Adrenal gland (tissue), 9 donors: ENCODE measurements at regions not wholly inside any gene's neighbourhood (a gene's known extent, or its start where the extent isn't known, plus 50 kb on each side); places are given as distances from the start of the nearest gene placed in this dataset.

ENCODE experiments used
- DNase-seq, 7 donors: peaks; one replicate each; pipeline ENCODE4 v3.0.0-alpha.2; 2019 to 2020
- H3K27ac ChIP-seq, 5 donors: fragments of 200-600 bp; sonication (generic) in 4 of 5; 1 replicate in 3 of 5; 2 replicates in 2 of 5; pipeline versions ENCODE4 v1.5.1 to v1.8.0; 2016 to 2020; ENCODE audit warnings: mild to moderate bottlenecking in 1 of 5
- H3K27me3 ChIP-seq: fragments of 200-600 bp; 2 replicates; pipeline ENCODE4 v1.8.0; 2021
- H3K36me3 ChIP-seq, 2 donors: fragments of 200-600 bp; replicated peaks in 1 of 2; 1 replicate in 1 of 2; 2 replicates in 1 of 2; pipeline versions ENCODE4 v1.5.1 to v1.8.0; 2018 to 2022
- H3K4me1 ChIP-seq, 2 donors: fragments of 200-600 bp; replicated peaks in 1 of 2; 1 replicate in 1 of 2; 2 replicates in 1 of 2; pipeline versions ENCODE4 v1.5.1 to v1.8.0; 2018 to 2021
- H3K4me3 ChIP-seq, 4 donors: fragments of 200-600 bp; sonication (generic) in 3 of 4; one replicate each; pipeline ENCODE4 v1.5.1; 2016 to 2018
- H3K9me3 ChIP-seq, 3 donors: fragments of 200-600 bp; sonication (generic) in 1 of 3; replicated peaks in 1 of 3; 1 replicate in 2 of 3; 2 replicates in 1 of 3; pipeline versions ENCODE4 v1.5.1 to v1.8.0; 2016 to 2021
- CTCF ChIP-seq, 6 experiments: fragments of 450-650 bp in 4 of 6; fragments of 200-600 bp in 2 of 6; sonication (generic) in 1 of 6; IDR thresholded peaks; 1 replicate in 5 of 6; 2 replicates in 1 of 6; pipeline versions ENCODE4 v1.5.1 to v1.8.0; 2016 to 2021; ENCODE audit warnings: antibody characterized with exemption in 6 of 6, mild to moderate bottlenecking in 2 of 6, moderate library complexity in 1 of 6
- POLR2A ChIP-seq, 2 donors: fragments of 450-650 bp; IDR thresholded peaks; one replicate each; pipeline ENCODE4 v1.6.1; 2017; ENCODE audit warnings: antibody characterized with exemption in 2 of 2, mild to moderate bottlenecking in 2 of 2, moderate library complexity in 1 of 2
- WGBS, 4 donors: extraction: QIAGEN DNeasy Blood & Tissue Kit in 2 of 4; methylation state at CpG; one replicate each; pipeline versions ENCODE4 v1.1.5 to v1.1.7; 2013 to 2017; 5-methylcytosine and 5-hydroxymethylcytosine counted together
- intact Hi-C, 2 donors: fragments of 100-400 bp; cut with DNase I; formaldehyde crosslinking; loops; one replicate each; pipeline versions ENCODE4 v1.14.1 to v1.15.0; 2022 to 2023
- donor health status: healthy with polysubstance abuse.
- donor health status: Bipolar disorder and iron deficiency.
- donor health status: DM: yes; HTN: yes; CAD: no.
- donor health status: DM: no; HTN: no; CAD: no.
- donor health status: DM: no; HTN: no; CAD: no.

DNA sequence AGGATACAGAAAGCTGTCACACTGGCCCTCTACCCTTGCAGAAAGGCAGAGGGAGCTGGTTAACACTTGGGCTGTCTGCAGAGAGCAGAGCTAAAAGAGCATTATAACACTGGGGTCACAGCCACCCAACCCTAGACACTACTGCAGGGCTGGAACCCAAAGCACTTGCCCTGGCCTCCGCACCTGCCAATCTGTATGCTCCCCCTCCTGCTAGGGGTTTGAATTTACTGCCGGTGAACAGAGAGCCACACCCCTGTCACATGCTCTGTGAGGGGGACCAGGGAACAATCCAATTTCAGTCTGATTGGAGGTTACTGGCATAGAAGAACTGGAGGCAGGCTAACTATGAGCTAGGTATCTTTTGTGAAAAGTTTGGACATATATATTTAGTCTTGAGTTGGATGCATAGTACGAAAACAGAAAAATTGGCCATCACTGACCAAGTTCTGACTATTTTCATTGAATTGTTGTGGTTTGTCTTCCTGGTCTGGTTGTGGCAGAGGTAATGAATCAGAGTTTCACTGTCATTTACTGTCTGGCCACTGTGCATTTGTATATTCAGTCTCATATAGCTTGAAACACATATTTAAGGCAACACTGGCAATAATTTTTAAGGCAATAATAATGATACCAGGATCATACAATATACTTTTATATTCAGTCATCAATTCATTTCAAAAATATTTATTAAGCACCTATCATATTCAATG, 504.3 kb upstream of the ATXN8OS start:
- WGBS, 4 donors = 69 to 83% (median 78%) methylated on average over 1 to 3 of the region's 3 CpGs
- H3K4me3 ChIP-seq = no peak overlapping the region

DNA sequence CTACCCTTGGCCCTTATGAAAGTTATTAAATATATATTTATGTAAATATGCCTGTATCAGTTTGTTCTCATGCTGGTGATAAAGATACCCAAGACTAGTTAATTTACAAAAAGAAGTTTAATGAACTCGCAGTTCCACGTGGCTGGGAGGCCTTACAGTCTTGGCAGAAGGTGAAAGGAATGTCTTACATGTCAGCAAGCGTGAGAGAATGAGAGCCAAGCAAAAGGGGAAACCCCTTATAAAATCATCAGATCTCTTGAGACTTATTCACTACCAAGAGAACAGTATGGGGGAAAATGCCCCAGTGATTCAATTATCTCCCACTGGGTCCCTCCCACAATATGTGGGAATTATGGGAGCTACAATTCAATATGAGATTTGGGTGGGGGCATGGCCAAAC, 506.0 kb upstream of the ATXN8OS start:
- no peak for DNase-seq
- H3K9me3 ChIP-seq = no peaks in the 10 kb centered on the region
- H3K27me3 ChIP-seq = no peaks in the 10 kb centered on the region
- 65 to 78% (median 75%) methylated on average over 3 of the region's 3 CpGs for WGBS, 4 donors
- no peak for TF ChIP-seq CTCF (IDR thresholded peaks at IDR 0.05)
- no peak for TF ChIP-seq POLR2A (IDR thresholded peaks at IDR 0.05)
- H3K4me1 ChIP-seq = no peaks in the 10 kb centered on the region
- H3K36me3 ChIP-seq = no peaks in the 10 kb centered on the region
- no peak overlapping the region for H3K4me3 ChIP-seq
- H3K27ac ChIP-seq = no peak overlapping the region
- intact Hi-C loops = no loop called here

More for the DNA sequence above, 504.3 kb upstream of the ATXN8OS start:
- Histone ChIP-seq H3K4me1 (no peaks in the 10 kb centered on the region), H3K27ac (no peak overlapping the region), H3K9me3 (no peaks in the 10 kb centered on the region), H3K27me3 (no peaks in the 10 kb centered on the region), H3K36me3 (no peaks in the 10 kb centered on the region)
- TF ChIP-seq CTCF (IDR thresholded peaks at IDR 0.05) = no peak
- TF ChIP-seq POLR2A (IDR thresholded peaks at IDR 0.05) = no peak
- no peak for DNase-seq
- intact Hi-C loops = no loop called here

DNA sequence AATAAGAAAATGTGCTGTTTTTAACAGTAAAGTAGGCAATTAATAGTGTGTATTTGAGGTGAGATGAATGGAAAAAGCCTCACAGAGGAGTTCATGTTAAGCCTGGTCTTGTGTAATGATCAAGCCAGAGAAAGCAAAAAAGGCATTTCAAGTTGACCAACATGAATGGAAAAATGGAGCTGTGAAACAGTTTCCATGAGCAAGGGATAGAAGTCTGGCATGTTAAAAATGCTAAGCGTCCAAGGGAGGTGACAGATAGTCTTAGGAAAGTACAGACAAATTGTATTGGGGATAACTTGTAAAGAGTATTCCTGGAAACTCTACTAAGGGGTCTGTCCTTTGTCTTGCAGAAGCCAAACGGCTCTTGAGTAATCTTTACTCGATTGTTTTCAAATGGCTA, 506.8 kb upstream of the ATXN8OS start:
- DNase-seq = no peak

GRCh38 chr13:69597088-69597487, 510.5 kb upstream of the ATXN8OS start:
- no peak overlapping the region for H3K4me3 ChIP-seq
- TF ChIP-seq CTCF (IDR thresholded peaks at IDR 0.05) = no peak
- TF ChIP-seq POLR2A (IDR thresholded peaks at IDR 0.05) = no peak
- no peaks in the 10 kb centered on the region for H3K36me3 ChIP-seq
- H3K4me1 ChIP-seq = no peaks in the 10 kb centered on the region
- H3K27me3 ChIP-seq = no peaks in the 10 kb centered on the region
- no peak for DNase-seq
- WGBS, 4 donors = 87 to 94% (median 91%) methylated on average over 5 of the region's 5 CpGs
- no peak overlapping the region for H3K27ac ChIP-seq
- H3K9me3 ChIP-seq = no peaks in the 10 kb centered on the region
- intact Hi-C loops = no loop called here

More for the DNA sequence above, 506.8 kb upstream of the ATXN8OS start:
- intact Hi-C loops = no loop called here
- H3K27me3 ChIP-seq = no peaks in the 10 kb centered on the region
- H3K4me3 ChIP-seq = no peak overlapping the region
- 64 to 76% (median 73%) methylated on average over 3 of the region's 3 CpGs for WGBS, 4 donors
- no peak overlapping the region for H3K27ac ChIP-seq
- H3K36me3 ChIP-seq = no peaks in the 10 kb centered on the region
- TF ChIP-seq POLR2A (IDR thresholded peaks at IDR 0.05) (no peak), CTCF (IDR thresholded peaks at IDR 0.05) (no peak)
- H3K4me1 ChIP-seq = no peaks in the 10 kb centered on the region
- no peaks in the 10 kb centered on the region for H3K9me3 ChIP-seq
